Neural crest cell (in vitro differentiated cells): ENCODE measurements at regions not wholly inside any gene's neighbourhood (a gene's known extent, or its start where the extent isn't known, plus 50 kb on each side); places are given as distances from the start of the nearest gene placed in this dataset.

Source experiments
- DNase-seq: peaks from one replicate; pipeline ENCODE4 v3.0.0; 2021; ENCODE audit warnings: low read depth, mixed read lengths, low spot score
- H3K27ac Mint-ChIP-seq: one replicate; pipeline ENCODE4 v1.8.0; 2021; ENCODE audit warnings: mild to moderate bottlenecking, mixed read lengths; ENCODE audit not compliant: unreplicated experiment
- H3K27me3 Mint-ChIP-seq: 2 replicates; pipeline ENCODE4 v1.8.0; 2021; ENCODE audit warnings: low read depth, mild to moderate bottlenecking, mixed read lengths
- H3K36me3 Mint-ChIP-seq: 2 replicates; pipeline ENCODE4 v1.8.0; 2021; ENCODE audit warnings: low read depth, mild to moderate bottlenecking, mixed read lengths
- H3K4me1 Mint-ChIP-seq: 2 replicates; pipeline ENCODE4 v1.8.0; 2021; ENCODE audit warnings: mixed read lengths
- H3K4me3 Mint-ChIP-seq: one replicate; pipeline ENCODE4 v1.8.0; 2021; ENCODE audit warnings: mild to moderate bottlenecking, mixed read lengths
- H3K9me3 Mint-ChIP-seq: 2 replicates; pipeline ENCODE4 v1.8.0; 2021; ENCODE audit warnings: mixed read lengths
- CTCF ChIP-seq: fragments of 200-600 bp; sonication (generic); conservative IDR thresholded peaks from 2 replicates; pipeline ENCODE4 v1.5.0; 2021; ENCODE audit warnings: antibody characterized with exemption, mild to moderate bottlenecking

GRCh38 chr13:111542530-111543341 lies 222.3 kb downstream of the TEX29 start:
- peaks cover 4% of the 10 kb centered on the region for H3K36me3 Mint-ChIP-seq
- TF ChIP-seq CTCF: no peak
- H3K4me1 Mint-ChIP-seq: no peaks in the 10 kb centered on the region
- H3K27me3 Mint-ChIP-seq: peaks cover 9% of the 10 kb centered on the region
- H3K27ac Mint-ChIP-seq: no peak overlapping the region
- no peak overlapping the region for H3K4me3 Mint-ChIP-seq
- peaks cover 11% of the 10 kb centered on the region for H3K9me3 Mint-ChIP-seq
- DNase-seq: no peak

- Mint-ChIP-seq H3K9me3 (peaks cover 16% of the 10 kb centered on the region), H3K27me3 (peaks cover 7% of the 10 kb centered on the region), H3K27ac (no peak overlapping the region), H3K4me3 (no peak overlapping the region), H3K4me1 (no peaks in the 10 kb centered on the region), H3K36me3 (peaks cover 4% of the 10 kb centered on the region)
- TF ChIP-seq CTCF: no peak
- DNase-seq: no peak
These were observed 226.7 kb downstream of the TEX29 start for GRCh38 chr13:111546921-111547675.

GRCh38 chr13:111547726-111548273 lies 227.4 kb downstream of the TEX29 start:
- Mint-ChIP-seq H3K9me3 (peaks cover 16% of the 10 kb centered on the region), H3K27ac (no peak overlapping the region), H3K36me3 (peaks cover 4% of the 10 kb centered on the region), H3K4me3 (no peak overlapping the region), H3K4me1 (no peaks in the 10 kb centered on the region), H3K27me3 (peaks cover 7% of the 10 kb centered on the region)
- no peak for DNase-seq
- no peak for TF ChIP-seq CTCF

GRCh38 chr13:111548301-111548700 lies 227.9 kb downstream of the TEX29 start:
- no peak for TF ChIP-seq CTCF
- no peaks in the 10 kb centered on the region for H3K4me1 Mint-ChIP-seq
- H3K4me3 Mint-ChIP-seq: no peak overlapping the region
- DNase-seq: no peak
- H3K27me3 Mint-ChIP-seq: peaks cover 7% of the 10 kb centered on the region
- H3K36me3 Mint-ChIP-seq: peaks cover 4% of the 10 kb centered on the region
- peaks cover 16% of the 10 kb centered on the region for H3K9me3 Mint-ChIP-seq
- H3K27ac Mint-ChIP-seq: no peak overlapping the region

GRCh38 chr13:111548805-111549204 lies 228.4 kb downstream of the TEX29 start:
- peaks cover 16% of the 10 kb centered on the region for H3K9me3 Mint-ChIP-seq
- peaks cover 4% of the 10 kb centered on the region for H3K36me3 Mint-ChIP-seq
- H3K4me1 Mint-ChIP-seq: no peaks in the 10 kb centered on the region
- no peak overlapping the region for H3K4me3 Mint-ChIP-seq
- no peak for DNase-seq
- H3K27me3 Mint-ChIP-seq: peaks cover 7% of the 10 kb centered on the region
- no peak overlapping the region for H3K27ac Mint-ChIP-seq
- no peak for TF ChIP-seq CTCF
